HCT116 (cell line): ENCODE measurements at regions not wholly inside any gene's neighbourhood (a gene's known extent, or its start where the extent isn't known, plus 50 kb on each side); places are given as distances from the start of the nearest gene placed in this dataset.

Experiments
- EGR1 ChIP-seq: IDR thresholded peaks from 2 replicates; pipeline ENCODE4 v1.6.1; 2012; ENCODE audit warnings: low read depth
- EZH2 ChIP-seq: fragments of 200-600 bp; sonication (generic); IDR thresholded peaks from 2 replicates; pipeline ENCODE4 v1.6.1; 2017; ENCODE audit warnings: antibody characterized with exemption, mixed run types
- JUND ChIP-seq: IDR thresholded peaks from 2 replicates; pipeline ENCODE4 v1.6.1; 2012
- POLR2A ChIP-seq: IDR thresholded peaks from 2 replicates; pipeline ENCODE4 v1.7.0; 2011; ENCODE audit warnings: borderline replicate concordance; ENCODE audit not compliant: insufficient read depth, insufficient read length; ENCODE audit errors: extremely low read depth
- POLR2AphosphoS5 ChIP-seq: IDR thresholded peaks from 2 replicates; pipeline ENCODE4 v1.6.1; 2011; ENCODE audit warnings: mild to moderate bottlenecking, low read depth, low read length, moderate library complexity
- SP1 ChIP-seq: IDR thresholded peaks from 2 replicates; pipeline ENCODE4 v1.6.1; 2012; ENCODE audit warnings: low read depth
- YY1 ChIP-seq: IDR thresholded peaks from 2 replicates; pipeline ENCODE4 v1.6.1; 2011; ENCODE audit warnings: low read length, low read depth, moderate library complexity, mild to moderate bottlenecking; ENCODE audit not compliant: insufficient replicate concordance; ENCODE audit errors: extremely low read depth
- ZNF274 ChIP-seq: fragments of 200-500 bp; sonication (Bioruptor generic); IDR thresholded peaks from 2 replicates; pipeline ENCODE4 v1.6.1; 2014; ENCODE audit warnings: mild to moderate bottlenecking, low read depth, low read length, inconsistent platforms
- TF ChIP-seq, protein P1 (sequence below), 3 experiments: fragments of 200-600 bp in 1 of 3; sonication (generic) in 1 of 3; IDR thresholded peaks in 2 of 3; conservative IDR thresholded peaks in 1 of 3; 2 replicates each; pipeline ENCODE4 v1.5.1; 2012 to 2017; ENCODE audit warnings: low read depth in 2 of 3, low read length in 2 of 3, antibody characterized with exemption in 1 of 3, borderline replicate concordance in 1 of 3, control low read depth in 1 of 3, mild to moderate bottlenecking in 1 of 3, mixed read lengths in 1 of 3, mixed run types in 1 of 3, moderate library complexity in 1 of 3; ENCODE audit not compliant: insufficient read depth in 1 of 3
- TF ChIP-seq, protein P2 (sequence below): IDR thresholded peaks from 2 replicates; pipeline ENCODE4 v1.6.1; 2011; ENCODE audit warnings: mild to moderate bottlenecking, low read length, moderate library complexity; ENCODE audit not compliant: insufficient replicate concordance; ENCODE audit errors: extremely low read depth
- TF ChIP-seq, protein P3 (sequence below): IDR thresholded peaks from 2 replicates; pipeline ENCODE4 v1.6.1; 2012

DNA sequence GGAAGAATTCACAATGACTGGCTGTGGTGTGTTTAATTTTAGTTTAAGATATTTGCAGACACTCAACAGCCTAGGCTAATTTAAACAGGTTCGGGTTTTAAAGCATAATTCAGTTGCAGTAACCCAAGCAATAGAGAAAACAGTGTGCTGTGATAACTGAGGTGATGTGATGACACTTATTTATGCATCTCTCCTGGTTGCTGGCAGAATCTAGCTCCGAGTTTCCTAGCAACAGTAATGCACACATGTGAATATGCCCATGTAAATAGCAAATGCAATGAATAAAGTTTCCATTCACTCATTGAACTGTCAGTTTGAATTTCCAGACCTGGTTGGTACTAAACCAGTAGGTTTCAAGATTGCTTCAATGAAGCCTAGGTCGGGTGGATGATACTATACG, 426.5 kb downstream of the TMX3 start:
- TF ChIP-seq, protein P1, sequence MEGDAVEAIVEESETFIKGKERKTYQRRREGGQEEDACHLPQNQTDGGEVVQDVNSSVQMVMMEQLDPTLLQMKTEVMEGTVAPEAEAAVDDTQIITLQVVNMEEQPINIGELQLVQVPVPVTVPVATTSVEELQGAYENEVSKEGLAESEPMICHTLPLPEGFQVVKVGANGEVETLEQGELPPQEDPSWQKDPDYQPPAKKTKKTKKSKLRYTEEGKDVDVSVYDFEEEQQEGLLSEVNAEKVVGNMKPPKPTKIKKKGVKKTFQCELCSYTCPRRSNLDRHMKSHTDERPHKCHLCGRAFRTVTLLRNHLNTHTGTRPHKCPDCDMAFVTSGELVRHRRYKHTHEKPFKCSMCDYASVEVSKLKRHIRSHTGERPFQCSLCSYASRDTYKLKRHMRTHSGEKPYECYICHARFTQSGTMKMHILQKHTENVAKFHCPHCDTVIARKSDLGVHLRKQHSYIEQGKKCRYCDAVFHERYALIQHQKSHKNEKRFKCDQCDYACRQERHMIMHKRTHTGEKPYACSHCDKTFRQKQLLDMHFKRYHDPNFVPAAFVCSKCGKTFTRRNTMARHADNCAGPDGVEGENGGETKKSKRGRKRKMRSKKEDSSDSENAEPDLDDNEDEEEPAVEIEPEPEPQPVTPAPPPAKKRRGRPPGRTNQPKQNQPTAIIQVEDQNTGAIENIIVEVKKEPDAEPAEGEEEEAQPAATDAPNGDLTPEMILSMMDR (IDR thresholded peaks at IDR 0.05 in 2 of 3, conservative IDR thresholded peaks at IDR 0.05 in 1 of 3; ENCODE audit: borderline replicate concordance in 1 of 3, insufficient read depth in 1 of 3, low read depth in 2 of 3, low read length in 2 of 3): no peak
- TF ChIP-seq POLR2AphosphoS5: no peak
- no peak for TF ChIP-seq POLR2A
- TF ChIP-seq SP1: no peak
- TF ChIP-seq, protein P2, sequence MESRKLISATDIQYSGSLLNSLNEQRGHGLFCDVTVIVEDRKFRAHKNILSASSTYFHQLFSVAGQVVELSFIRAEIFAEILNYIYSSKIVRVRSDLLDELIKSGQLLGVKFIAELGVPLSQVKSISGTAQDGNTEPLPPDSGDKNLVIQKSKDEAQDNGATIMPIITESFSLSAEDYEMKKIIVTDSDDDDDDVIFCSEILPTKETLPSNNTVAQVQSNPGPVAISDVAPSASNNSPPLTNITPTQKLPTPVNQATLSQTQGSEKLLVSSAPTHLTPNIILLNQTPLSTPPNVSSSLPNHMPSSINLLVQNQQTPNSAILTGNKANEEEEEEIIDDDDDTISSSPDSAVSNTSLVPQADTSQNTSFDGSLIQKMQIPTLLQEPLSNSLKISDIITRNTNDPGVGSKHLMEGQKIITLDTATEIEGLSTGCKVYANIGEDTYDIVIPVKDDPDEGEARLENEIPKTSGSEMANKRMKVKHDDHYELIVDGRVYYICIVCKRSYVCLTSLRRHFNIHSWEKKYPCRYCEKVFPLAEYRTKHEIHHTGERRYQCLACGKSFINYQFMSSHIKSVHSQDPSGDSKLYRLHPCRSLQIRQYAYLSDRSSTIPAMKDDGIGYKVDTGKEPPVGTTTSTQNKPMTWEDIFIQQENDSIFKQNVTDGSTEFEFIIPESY: no peak
- no peak for TF ChIP-seq EZH2
- no peak for TF ChIP-seq JUND
- TF ChIP-seq, protein P3, sequence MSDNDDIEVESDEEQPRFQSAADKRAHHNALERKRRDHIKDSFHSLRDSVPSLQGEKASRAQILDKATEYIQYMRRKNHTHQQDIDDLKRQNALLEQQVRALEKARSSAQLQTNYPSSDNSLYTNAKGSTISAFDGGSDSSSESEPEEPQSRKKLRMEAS: no peak
- TF ChIP-seq ZNF274: no peak
- TF ChIP-seq EGR1: no peak
- no peak for TF ChIP-seq YY1
